Cardiac fibroblast (primary cell): ENCODE measurements at regions not wholly inside any gene's neighbourhood (a gene's known extent, or its start where the extent isn't known, plus 50 kb on each side); places are given as distances from the start of the nearest gene placed in this dataset.

Source experiments
- DNase-seq, 2 donors: peaks; one replicate each; pipeline versions ENCODE4 v3.0.0 to v3.0.0-alpha.2; 2010; ENCODE audit warnings: low read depth in 2 of 2
- H3K4me3 ChIP-seq, 2 donors: replicated peaks in 1 of 2; 1 replicate in 1 of 2; 2 replicates in 1 of 2; pipeline ENCODE4 v1.5.1; 2011; ENCODE audit warnings: low read depth in 2 of 2, low read length in 2 of 2, mild to moderate bottlenecking in 2 of 2, moderate library complexity in 1 of 2
- CTCF ChIP-seq: IDR thresholded peaks from one replicate; pipeline ENCODE4 v1.5.1; 2011; ENCODE audit warnings: low read depth, mild to moderate bottlenecking, low read length, inconsistent platforms

GRCh38 chr21:14321042-14321441 is 61.9 kb downstream of the HSPA13 start:
- DNase-seq: peak; percentile 1 to 25
- H3K4me3 ChIP-seq: no peak overlapping the region
- TF ChIP-seq CTCF: no peak

DNA sequence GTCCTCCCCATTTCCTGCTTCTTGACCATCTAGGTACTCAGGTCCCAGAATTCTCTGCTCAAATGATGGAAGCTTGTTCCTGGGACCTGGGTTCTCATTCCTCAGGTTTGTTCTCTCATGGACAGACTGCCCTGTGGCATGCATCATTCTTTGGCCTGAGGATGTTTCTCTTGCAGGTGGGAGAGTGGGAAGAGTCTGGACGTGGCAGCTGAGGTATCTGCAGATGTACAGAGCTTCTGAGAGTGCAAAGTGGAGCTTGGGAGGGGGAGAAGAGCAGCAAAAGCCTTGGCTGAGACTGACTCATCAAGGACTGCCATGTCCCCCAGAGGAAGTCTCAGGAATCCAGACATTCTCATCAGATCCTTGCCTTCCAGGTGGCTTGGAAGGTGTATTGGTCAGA is 63.1 kb downstream of the HSPA13 start:
- H3K4me3 ChIP-seq: no peak overlapping the region
- no peak for DNase-seq
- no peak for TF ChIP-seq CTCF

GRCh38 chr21:14318578-14318977 is 64.4 kb downstream of the HSPA13 start:
- H3K4me3 ChIP-seq: no peak overlapping the region
- no peak for TF ChIP-seq CTCF
- no peak for DNase-seq

DNA sequence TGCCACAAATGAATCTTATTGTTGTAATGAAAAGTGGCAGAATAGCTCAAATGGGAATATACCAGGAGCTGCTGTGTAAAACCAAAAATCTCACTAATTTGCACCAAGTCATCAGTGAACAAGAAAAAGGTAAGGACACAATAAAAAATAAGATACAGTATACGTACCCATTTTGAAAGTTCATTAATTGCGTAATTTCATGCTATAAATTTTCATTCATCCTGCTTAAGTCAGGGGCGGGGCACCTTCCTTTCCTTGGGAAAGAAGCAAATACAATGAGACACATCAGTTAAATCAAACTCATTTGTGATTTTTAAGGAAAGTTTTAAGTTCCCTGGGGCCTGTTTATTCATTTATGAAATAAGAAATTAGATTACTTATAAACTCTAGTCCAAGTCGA is 65.4 kb downstream of the HSPA13 start:
- TF ChIP-seq CTCF: no peak
- no peak overlapping the region for H3K4me3 ChIP-seq
- DNase-seq: peak in 1 of 2 donors; percentile 0

DNA sequence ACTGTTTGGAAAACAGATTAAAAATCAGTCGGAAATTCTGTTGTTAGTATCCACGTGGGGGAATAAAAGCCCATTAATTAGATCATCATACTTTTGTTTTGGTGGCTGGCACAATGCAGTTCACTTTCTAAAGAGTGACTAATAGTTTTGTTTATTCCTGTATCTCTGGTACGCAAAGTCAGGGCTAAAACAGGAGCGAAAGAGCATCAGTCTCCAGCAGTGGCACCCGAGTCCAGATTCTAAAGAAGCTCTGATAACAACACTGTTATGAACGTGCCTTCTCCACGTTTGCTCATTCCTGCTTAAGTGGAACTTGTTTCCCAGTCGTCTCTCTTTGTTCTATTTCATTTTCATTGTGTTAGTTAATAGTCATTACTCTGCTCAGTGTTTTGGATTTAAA is 69.6 kb downstream of the HSPA13 start:
- H3K4me3 ChIP-seq: no peak overlapping the region
- no peak for DNase-seq
- TF ChIP-seq CTCF: no peak

GRCh38 chr21:14312871-14313270 is 70.1 kb downstream of the HSPA13 start:
- no peak for TF ChIP-seq CTCF
- no peak overlapping the region for H3K4me3 ChIP-seq
- DNase-seq: no peak

GRCh38 chr21:14308234-14308633 is 74.7 kb downstream of the HSPA13 start:
- no peak for TF ChIP-seq CTCF
- H3K4me3 ChIP-seq: no peak overlapping the region
- no peak for DNase-seq
